NCI-H460 (cell line): ENCODE measurements at regions not wholly inside any gene's neighbourhood (a gene's known extent, or its start where the extent isn't known, plus 50 kb on each side); places are given as distances from the start of the nearest gene placed in this dataset.
A peak's percentile ranks its signal among the peaks of the same experiment; 100 is the strongest.

Experiments
- DNase-seq: peaks from one replicate; pipeline ENCODE4 v3.0.0-alpha.2; 2016; ENCODE audit warnings: low read depth; ENCODE audit errors: extremely low read depth

- no peak for DNase-seq
Observed at GRCh38 chr7:109121599-109122300, 552.1 kb downstream of the DNAJB9 start.

GRCh38 chr7:109125001-109125400, 555.3 kb downstream of the DNAJB9 start:
- no peak for DNase-seq

GRCh38 chr7:109126404-109127050, 556.9 kb downstream of the DNAJB9 start:
- DNase-seq = peak; percentile 6

- DNase-seq = no peak
Observed at GRCh38 chr7:109127145-109127544, 557.5 kb downstream of the DNAJB9 start.

- DNase-seq = no peak
Observed at GRCh38 chr7:109131141-109131540, 561.5 kb downstream of the DNAJB9 start.

- DNase-seq = no peak
Observed at GRCh38 chr7:109136893-109137292, 567.2 kb downstream of the DNAJB9 start.

- DNase-seq = no peak
Observed at GRCh38 chr7:109154748-109155147, 585.1 kb downstream of the DNAJB9 start.

GRCh38 chr7:109158246-109158645, 588.6 kb downstream of the DNAJB9 start:
- DNase-seq = no peak

- no peak for DNase-seq
Observed at GRCh38 chr7:109176661-109177060, 607.0 kb downstream of the DNAJB9 start.

GRCh38 chr7:109178342-109178741, 608.7 kb downstream of the DNAJB9 start:
- DNase-seq = no peak

GRCh38 chr7:109179601-109180000, 609.9 kb downstream of the DNAJB9 start:
- no peak for DNase-seq

- no peak for DNase-seq
Observed at GRCh38 chr7:109190766-109191398, 621.2 kb downstream of the DNAJB9 start.

- DNase-seq = no peak
Observed at GRCh38 chr7:109206196-109206595, 636.5 kb downstream of the DNAJB9 start.

- no peak for DNase-seq
Observed at GRCh38 chr7:109213081-109213480, 643.4 kb downstream of the DNAJB9 start.

- DNase-seq = no peak
Observed at GRCh38 chr7:109215341-109215740, 645.7 kb downstream of the DNAJB9 start.

GRCh38 chr7:109224100-109224499, 654.4 kb downstream of the DNAJB9 start:
- DNase-seq = no peak

- no peak for DNase-seq
Observed at GRCh38 chr7:109226699-109227098, 657.0 kb downstream of the DNAJB9 start.

GRCh38 chr7:109235316-109235715, 665.6 kb downstream of the DNAJB9 start:
- DNase-seq = no peak

GRCh38 chr7:109246330-109247077, 676.8 kb downstream of the DNAJB9 start:
- DNase-seq = peak; percentile 34

GRCh38 chr7:109256762-109257560, 687.3 kb downstream of the DNAJB9 start:
- no peak for DNase-seq
